HG02884 (cell line): ENCODE measurements at regions not wholly inside any gene's neighbourhood (a gene's known extent, or its start where the extent isn't known, plus 50 kb on each side); places are given as distances from the start of the nearest gene placed in this dataset.

Source experiments
- ATAC-seq: cut with Tn5 transposase; IDR thresholded peaks from one replicate; pipeline ENCODE4 v1.9.1; 2021; ENCODE audit warnings: mild to moderate bottlenecking, moderate library complexity; ENCODE audit not compliant: unreplicated experiment

GRCh38 chr12:126469211-126469610 lies 1404.0 kb downstream of the AACS start:
- ATAC-seq = no peak

- ATAC-seq = no peak
Observed at GRCh38 chr12:126474703-126475102, 1409.5 kb downstream of the AACS start.

GRCh38 chr12:126480451-126480850 lies 1415.2 kb downstream of the AACS start:
- no peak for ATAC-seq

GRCh38 chr12:126481688-126482087 lies 1416.5 kb downstream of the AACS start:
- ATAC-seq = no peak

GRCh38 chr12:126482238-126482889 lies 1417.1 kb downstream of the AACS start:
- ATAC-seq = no peak

- ATAC-seq = no peak
Observed at GRCh38 chr12:126483145-126484068, 1418.2 kb downstream of the AACS start.

- no peak for ATAC-seq
Observed at GRCh38 chr12:126487431-126487980, 1422.3 kb downstream of the AACS start.

GRCh38 chr12:126488806-126489205 lies 1423.6 kb downstream of the AACS start:
- ATAC-seq = no peak

- no peak for ATAC-seq
Observed at GRCh38 chr12:126492181-126492580, 1426.9 kb downstream of the AACS start.

GRCh38 chr12:126493366-126494108 lies 1428.3 kb downstream of the AACS start:
- ATAC-seq = no peak

GRCh38 chr12:126496201-126496600 lies 1431.0 kb downstream of the AACS start:
- no peak for ATAC-seq

GRCh38 chr12:126506426-126507182 lies 1441.4 kb downstream of the AACS start:
- no peak for ATAC-seq

- ATAC-seq = no peak
Observed at GRCh38 chr12:126507231-126507630, 1442.0 kb downstream of the AACS start.

GRCh38 chr12:126509572-126509971 lies 1444.3 kb downstream of the AACS start:
- no peak for ATAC-seq

GRCh38 chr12:126510630-126511029 lies 1445.4 kb downstream of the AACS start:
- ATAC-seq = no peak

GRCh38 chr12:126512916-126513913 lies 1448.0 kb downstream of the AACS start:
- no peak for ATAC-seq

- no peak for ATAC-seq
Observed at GRCh38 chr12:126518596-126519200, 1453.5 kb downstream of the AACS start.

GRCh38 chr12:126519833-126520232 lies 1454.6 kb downstream of the AACS start:
- ATAC-seq = no peak

GRCh38 chr12:126523891-126524290 lies 1458.7 kb downstream of the AACS start:
- ATAC-seq = no peak
